COR-L47 (cell line): ENCODE measurements at regions not wholly inside any gene's neighbourhood (a gene's known extent, or its start where the extent isn't known, plus 50 kb on each side); places are given as distances from the start of the nearest gene placed in this dataset.

Experiments
- DNase-seq: peaks from one replicate; lab custom pipeline; 2025; lab: John Stamatoyannopoulos, UW

DNA sequence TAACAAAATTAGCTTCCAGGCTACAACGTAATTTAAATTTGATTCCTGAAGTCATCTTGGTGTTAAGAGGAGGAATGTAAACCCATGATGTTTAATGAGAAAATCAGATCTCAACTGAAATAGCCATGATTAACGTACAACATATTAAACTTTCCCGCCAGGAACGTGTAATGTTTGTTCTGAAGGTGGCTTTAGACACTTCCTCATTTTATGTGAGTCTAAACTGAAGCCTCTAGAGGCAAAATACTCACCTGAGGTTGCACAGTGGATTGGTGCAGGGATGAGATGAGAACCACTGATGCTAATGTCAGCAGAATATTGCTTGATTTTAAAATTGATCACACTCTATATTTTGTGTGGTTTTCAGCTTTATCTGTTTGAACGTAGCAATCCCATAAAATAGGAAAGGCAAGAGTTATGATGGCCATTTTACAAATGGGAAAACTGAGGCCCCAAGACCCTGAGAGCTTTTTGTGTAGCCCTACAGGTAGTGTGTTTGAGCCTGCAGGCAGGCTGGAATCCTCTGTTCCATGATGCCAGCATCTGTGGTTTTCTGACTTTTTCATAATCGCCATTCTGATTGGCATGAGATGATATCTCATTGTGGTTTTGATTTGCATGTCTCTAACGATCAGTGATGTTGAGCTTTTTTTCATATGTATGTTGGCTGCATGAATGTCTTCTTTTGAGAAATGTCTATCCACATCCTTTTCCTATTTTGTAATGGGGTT lies 243.7 kb upstream of the BMPER start:
- no peak for DNase-seq

DNA sequence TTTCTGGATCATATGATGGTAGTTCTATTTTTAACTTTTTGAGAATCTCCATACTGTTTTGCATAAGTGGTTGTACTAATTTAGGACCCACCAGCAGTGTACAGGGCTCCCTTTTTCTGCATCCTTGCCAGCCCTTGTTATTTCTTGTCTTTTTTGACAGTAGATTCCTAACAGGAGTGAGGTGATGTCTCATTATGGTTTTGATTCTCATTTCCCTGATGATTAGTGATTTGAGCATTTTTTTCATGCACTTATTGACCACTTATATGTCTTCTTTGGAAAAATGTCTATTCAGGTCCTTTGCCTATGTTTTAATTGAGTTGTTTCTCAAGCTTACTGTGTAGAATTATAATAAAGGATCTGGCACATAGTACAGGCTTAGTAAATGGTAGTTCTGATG lies 238.8 kb upstream of the BMPER start:
- no peak for DNase-seq

DNA sequence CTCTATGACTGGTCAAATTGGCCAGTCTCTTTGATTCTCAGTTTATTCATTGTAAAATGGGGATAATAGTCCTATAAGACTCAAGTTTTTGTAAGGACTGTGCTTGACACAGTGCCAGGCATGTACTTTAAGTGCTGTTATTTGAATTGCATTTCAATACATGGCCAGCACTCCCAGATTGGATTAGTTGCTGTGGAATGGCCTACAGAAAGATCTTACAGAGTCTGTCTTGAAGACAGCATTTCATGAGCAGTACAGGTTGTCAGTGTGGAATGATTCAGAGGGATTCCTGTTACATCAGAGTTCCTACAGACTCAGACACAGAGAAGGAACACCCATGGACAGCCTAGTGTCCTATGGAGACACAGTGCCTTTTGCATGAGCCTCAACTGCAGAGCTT lies 238.1 kb upstream of the BMPER start:
- no peak for DNase-seq

DNA sequence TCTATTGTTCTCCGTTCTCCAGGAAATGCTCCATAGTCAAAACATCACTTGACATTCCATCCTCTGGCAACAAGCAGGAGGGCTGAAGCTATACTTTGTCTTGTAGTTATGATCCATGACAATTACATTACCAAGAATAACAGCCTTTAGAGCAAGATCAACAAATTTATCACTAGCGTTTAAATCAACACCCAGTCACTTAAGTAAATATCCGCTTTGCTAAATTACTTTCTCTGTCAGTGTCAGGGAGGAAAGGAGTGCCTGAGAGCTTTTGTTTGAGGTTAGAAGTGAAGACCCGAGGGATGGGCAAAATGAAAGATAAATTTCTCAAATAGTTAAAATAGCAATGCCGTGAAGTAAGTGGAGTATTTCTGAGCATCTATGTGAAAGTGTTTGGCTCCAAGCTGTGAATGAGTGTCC lies 236.1 kb upstream of the BMPER start:
- no peak for DNase-seq

DNA sequence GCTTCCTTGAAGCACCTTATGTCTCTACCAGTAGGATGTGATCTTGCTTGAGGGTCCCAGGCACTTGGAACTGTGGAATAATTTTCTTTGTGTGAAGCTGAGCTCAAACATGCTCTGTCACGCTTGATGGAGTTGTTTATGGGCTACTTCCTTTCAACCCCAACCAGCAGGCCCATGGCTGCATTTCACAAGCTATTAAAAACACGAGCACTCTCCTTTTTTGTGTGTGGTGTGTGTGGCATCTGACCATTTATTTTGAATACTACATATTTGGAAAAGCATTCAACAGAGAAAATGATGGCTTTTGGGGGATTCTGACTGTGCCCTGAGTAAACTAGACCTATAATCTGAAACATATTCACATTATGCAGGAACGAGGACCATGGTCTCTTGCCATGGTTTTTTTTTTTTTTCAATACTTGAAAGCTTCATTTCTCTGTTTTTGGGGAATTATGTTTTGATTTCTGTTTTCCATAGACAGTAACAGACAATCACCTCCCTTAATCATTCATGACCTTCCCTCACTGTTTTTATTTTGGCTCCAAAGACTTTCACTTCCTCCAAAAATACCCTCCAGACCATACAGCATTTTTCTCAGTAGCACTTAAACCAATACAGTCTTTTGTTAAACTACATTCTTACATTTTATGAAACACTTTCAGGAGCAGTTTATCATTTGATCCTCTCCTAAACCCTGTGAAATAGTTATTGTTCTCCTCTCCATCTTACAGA lies 233.6 kb upstream of the BMPER start:
- DNase-seq: no peak

DNA sequence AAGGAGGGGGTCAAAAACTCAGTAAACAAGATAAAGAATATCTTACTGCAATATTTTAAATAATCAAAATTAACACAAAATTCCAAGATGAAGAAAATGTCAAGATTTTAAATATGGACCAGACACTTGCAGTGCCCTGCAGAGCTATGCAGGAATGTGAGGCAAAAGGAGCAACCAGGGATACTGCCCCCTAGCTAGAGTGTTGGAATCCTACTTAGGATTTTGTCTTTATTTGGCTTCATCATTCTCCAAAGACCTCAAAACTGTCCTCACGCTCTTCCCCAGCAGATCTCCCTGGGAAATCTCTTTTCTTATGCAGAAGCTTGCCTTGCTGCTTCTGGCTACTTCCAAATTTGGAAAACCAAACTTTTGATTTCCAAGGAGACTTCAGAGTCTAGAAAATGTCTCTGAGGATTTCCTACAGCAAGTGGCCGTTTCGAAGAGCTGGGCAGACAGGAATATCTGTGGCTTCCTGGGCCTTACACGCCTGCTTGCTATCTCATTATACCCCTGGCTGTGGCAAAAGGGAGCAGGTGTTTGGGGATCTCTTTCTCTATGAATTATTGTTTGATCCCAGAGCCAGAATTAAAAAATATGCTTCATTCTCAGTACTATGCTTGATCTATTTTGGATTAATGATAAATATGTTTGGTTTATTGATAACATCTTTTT lies 232.2 kb upstream of the BMPER start:
- DNase-seq: no peak

DNA sequence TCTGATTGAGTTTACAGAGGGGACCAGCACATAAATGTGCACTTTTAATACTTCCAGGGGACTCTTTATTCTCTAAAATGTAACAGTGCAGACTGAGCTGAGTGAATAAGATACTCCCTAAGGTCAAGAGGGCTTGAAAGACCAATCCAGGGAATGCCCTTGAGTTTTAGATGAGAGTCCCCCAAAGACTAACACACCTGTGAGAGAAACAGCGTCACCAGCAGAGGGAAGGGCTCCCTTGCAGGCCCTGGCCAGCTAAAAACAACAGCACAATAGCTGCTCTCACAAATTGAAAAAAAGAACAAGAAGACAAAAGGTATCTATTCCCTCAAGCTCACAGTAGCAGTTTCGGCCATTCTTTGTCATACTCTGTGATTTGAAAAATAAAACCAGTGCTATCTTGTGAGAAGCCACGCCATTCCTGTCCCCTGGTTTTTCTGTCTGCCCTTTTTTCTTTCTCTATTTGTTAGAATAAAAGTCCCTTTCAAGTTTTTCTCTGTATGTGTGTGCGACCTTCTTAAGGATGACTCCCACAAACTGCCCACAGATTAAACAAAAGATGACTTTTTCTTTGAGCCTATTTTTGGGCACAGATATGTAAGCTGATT lies 230.4 kb upstream of the BMPER start:
- no peak for DNase-seq

DNA sequence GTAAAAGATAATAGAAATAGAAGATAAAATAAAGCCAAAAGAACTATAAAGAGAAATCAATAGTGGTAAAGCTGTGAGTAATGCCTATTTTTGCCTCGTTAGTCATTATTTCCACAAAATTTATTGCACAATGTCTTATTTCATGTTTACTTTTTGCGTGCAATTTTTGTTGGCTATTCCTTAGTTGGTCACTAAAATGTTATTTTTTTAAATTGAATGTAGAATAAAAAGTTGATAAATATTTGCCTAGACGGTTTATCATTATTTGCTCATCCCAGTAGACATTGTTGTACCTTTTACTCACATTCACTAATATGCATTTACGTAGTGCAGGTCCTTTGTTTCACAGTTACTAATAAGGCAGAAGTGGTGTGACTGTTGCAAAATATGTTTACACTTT lies 227.8 kb upstream of the BMPER start:
- no peak for DNase-seq

DNA sequence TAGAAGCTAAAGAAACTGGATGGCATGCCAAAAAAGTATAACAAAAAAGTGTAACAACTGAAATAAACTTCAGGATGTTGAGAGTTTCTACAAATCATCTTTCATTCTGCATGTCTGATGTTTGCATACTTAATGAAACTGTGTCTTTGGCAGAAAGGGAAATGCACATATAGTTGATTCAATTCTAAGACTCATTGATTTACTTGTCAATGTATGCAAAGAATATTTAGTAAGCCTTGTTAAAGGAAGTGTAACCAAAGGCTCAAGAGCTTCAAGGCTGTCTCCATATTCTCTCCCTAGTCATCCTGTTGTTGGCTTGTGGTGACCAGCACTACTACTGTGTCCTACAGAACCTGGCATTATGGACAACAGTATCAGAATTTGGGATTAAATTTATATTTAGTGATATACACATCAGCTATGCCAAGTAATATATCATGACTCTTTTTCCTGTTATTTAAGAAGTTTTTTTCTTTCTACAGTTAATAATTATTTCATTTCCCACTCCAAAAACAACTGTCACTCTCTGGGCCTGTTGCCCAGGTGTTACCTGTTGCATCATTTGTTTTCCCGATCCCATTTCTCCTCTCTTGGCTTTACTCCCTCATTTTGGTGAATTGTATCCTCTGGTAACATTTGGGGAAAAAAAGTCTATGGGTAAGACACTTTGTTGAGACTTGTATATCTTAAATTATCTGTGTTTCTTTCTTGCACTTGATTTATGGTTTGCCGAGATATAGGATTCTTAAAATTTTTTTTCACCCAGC lies 226.6 kb upstream of the BMPER start:
- no peak for DNase-seq

DNA sequence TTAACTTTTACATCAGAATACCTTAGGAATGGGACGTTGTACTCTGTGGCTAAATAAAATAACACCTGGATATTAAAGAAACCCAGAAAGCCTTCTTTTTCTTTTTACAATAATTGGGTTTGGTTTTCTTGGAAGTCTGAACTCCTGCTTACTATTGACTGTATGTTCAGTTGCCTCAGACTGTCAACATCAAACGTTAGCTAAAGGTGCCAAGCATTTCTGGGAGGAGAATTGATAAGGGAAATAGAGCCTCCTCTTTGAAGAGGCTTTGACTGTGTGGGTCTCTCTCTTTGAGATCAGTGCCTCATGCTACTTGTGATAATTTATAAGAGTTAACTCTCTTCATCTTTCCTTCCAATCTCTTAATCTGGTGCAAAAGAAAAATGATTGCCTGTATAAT lies 224.7 kb upstream of the BMPER start:
- no peak for DNase-seq

DNA sequence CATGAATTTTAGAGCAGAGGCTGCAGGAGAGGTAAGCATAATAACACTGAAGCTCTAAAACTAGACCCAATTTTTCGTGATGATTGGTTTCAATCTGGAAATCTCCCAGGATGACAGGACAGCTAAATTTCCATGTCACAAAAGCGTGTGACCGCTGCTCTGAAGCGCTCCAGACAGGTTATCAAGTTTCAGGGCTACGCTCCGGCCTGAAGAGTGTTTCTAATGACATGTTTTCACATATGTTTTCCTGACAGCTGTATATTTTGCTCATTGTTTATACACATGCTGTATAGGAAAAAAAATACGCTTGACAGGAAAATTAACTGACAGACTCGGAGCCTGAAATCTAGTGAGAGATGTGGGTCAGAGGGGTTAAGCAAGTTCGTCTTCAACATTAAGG lies 219.8 kb upstream of the BMPER start:
- no peak for DNase-seq

DNA sequence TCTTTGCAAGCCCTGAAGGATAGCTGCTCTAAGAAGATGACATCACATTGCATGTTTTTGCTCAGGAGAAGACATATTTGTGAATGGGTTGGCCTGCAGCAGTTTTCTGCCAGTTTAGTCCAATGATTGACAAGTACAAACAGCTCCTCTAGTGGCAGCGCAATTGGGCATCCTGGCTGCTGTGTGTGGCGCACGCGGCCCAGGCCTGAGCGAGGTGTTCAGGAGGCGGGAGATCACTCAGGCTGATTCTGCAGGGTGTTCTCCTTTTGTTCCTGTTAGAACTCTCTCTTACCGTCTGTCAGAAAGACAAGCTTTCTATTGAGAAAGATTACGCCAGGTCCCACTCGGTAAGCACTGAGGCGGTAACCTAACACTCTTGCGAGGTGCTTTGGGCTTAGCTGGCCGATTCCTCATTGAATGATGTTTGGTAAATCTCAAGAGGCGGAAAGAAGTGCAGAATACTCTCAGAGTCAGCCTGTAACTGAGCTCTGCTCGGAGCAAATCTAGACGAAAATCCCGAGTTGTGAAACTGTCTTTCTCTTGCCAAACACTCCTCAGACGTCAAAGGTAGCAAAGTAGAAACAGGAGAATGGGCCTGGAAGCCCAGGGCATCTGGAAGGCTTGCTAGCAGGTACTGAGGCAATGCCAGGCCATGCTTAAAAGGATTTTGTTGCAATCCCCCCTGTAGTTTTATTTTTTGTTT lies 219.2 kb upstream of the BMPER start:
- DNase-seq: no peak

DNA sequence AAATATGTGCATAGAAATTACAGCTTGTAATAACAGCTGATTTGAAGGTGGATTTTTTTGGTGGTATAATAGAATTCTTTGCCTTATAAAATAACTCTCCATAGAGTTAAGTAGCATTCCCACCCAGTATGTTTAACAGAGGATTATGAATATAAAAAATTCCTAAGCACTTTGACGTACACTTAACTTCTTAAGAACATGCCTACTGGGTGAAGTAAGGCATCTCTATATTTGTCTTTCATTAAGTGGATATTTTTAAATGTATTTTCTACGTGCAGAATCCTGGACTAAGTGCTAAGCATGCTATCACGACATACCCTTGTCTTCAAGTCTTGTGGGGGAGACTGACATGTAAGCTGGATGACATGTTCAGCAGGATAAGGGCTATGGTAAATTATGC lies 217.7 kb upstream of the BMPER start:
- no peak for DNase-seq

DNA sequence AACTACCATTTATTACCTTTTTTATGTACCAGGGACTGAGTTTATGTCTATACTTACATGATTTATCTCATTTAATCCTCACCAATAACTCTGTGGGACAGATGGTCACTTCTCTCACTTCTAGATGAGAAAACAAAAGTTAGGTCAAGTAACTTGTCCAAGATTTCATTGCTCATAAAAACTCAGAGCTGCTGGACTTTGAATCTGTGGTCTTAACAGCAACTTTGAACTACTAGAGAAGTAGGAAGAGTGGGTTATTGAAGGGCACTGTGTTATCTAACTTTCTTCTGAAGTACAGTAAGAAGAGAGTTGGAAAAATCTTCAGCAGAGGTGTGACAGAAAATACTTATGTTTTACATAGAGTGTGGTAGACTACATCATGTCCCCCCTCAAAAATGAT lies 214.2 kb upstream of the BMPER start:
- no peak for DNase-seq

DNA sequence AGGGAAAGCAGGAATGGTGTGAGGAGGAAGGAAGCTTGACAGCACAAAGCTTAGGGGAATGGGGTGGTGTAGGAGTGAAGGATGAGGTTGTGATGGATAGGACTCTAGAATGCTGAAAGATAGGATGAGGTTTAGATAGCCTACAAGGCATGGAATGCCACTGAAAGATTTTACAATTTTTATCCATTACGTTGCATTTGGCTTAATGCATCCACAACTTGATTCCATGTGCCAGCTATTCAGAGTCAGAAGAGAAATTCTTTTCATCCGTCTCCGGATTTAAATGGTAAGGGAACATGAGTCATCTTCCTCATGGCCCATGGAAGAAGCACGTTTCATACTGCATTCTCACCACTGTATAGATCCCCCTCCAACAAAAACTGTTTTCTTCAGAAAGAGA lies 212.4 kb upstream of the BMPER start:
- no peak for DNase-seq

DNA sequence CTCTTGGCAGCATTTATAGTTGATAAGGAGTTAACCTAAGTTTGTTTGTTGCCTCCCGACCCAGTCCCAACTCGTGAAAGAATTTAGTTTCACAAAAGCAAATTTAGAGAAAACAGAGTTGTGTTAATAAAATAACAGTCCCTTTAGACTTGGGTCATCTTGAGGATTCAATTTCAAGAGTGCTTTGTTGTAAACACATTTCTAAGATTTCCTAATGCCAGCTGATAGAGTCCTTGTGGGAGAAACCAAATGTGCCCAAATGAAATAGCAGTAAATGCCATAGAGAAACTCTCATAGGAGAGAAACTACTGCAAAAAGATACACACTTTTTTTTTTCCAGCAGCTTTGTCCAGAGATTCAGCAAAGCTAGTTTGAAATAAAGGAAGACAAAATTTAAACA lies 211.3 kb upstream of the BMPER start:
- DNase-seq: no peak

DNA sequence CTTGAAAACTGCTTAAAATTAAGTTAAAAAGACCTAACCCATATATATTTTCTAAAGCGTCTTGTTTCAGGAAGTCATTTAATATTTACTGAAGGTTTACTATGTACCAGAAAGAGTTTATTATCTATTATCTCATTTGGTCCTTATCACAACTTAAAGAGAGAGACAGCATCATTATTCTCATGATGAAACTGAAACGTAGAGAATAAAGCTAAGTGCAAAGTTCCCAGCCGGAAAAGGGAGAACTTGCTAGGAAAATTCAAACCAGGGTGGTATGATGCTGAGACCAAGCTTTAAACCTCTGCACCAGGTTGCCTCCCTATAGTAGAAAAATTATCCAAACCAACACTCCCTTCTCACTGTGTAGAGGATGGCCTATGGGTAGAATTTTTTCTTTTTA lies 207.7 kb upstream of the BMPER start:
- no peak for DNase-seq

DNA sequence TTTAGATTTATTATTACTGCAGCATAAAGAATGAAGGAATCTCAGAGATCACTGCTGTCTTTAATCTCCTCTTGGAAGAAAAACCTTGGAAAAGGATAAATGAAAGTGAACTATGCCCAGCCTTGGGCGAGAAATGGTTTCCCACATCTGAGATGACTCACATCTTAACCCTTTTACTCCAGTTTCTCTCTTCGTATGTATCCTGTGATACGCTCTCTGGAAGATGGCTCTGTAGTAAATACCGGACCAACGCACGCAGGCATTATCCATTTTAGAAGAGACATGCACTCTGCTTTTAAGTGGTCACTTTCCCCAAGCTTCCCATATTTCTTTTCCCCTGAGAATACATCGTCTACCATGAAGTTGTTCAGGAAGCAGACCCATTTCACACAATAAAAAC lies 207.3 kb upstream of the BMPER start:
- DNase-seq: no peak

DNA sequence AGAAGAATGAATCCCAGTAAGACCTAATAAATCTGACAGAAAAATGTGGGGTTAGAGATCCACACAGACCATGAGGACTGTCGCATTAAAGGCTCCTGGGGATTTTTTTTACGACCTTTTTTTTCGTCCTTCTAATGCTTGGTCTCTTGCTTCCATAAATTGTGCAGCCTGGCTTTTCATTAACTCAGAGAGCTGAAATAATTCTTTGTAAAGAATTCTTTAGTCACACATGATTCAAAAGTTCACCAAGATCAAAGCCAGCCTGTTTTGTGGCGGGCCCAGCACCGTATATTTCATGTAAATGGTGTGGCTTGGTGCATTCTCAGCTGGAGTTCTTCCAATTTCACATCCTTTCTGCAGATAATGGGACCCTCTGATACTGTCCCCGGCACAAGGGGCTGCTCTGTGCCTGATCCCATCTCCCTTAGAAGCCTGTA lies 206.6 kb upstream of the BMPER start:
- no peak for DNase-seq

DNA sequence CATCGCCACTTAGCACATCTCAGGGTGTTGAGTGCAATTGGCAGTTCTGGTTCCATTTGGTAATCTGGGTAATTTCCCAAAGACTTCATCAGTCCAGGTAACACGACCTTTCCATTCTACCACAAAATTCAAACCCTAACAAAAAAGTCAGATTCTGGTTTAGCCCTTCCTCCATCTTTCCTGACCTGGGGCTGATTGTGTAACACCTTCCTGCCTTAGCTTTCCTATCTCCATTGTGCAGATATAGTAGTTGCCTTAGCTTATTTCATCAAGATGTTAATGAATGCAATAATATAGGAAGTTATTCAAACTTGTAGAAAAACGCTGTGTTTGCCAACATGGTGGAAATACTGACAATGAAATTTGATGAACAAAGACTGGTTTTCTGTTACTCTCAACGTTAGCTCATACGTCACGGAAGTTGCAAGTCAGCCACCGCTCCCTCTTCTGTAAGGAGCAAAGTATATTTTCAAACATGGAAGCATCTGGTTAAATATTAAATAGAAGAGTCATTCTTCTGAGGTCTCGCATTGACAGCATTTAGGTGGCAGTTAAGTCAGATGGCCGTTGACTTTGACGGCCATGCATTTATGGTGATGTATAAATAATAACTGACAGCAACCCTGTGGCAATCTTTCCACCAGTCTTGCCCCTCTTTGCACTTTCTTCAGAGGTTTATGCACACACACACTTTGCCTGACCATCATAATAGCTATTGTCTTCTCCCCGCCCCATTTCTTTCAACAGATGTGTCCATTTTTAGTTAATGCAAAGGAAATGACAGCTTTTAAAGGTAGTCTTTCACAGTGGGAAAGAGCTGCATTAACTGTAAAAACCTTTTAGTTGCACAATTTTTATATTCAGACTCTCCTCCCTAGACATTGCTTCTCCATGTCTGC lies 205.1 kb upstream of the BMPER start:
- no peak for DNase-seq
